ENCODE measurements at regions not wholly inside any gene's neighbourhood (a gene's known extent, or its start where the extent isn't known, plus 50 kb on each side); places are given as distances from the start of the nearest gene placed in this dataset.

- 25% methylated on average over 2 of the region's 2 CpGs for WGBS
- DNase-seq (ENCODE audit: low spot score), result no peak
Measured at GRCh38 chr6:94177429-94177828, 758.1 kb upstream of the EPHA7 start.

More at GRCh38 chr6:94177429-94177828, 758.1 kb upstream of the EPHA7 start:
- Histone ChIP-seq H3K4me1 (ENCODE audit: control insufficient read depth in 4 of 4, insufficient read depth in 4 of 4, low read length in 3 of 4) (no peaks in the 10 kb centered on the region), H3K9me3 (ENCODE audit: control insufficient read depth in 4 of 4, low read length in 3 of 4) (no peaks in the 10 kb centered on the region), H3K9ac (ENCODE audit: low read depth in 1 of 2, low read length in 2 of 2) (no peak overlapping the region), H3K27me3 (ENCODE audit: control insufficient read depth in 4 of 4, insufficient read depth in 4 of 4, low read length in 3 of 4) (peaks cover 0 to 2% (median 0%) of the 10 kb centered on the region in 4 donors), H3K4me3 (ENCODE audit: low read depth in 1 of 3, low read length in 3 of 3) (no peak overlapping the region), H3K27ac (ENCODE audit: low read depth in 1 of 2, low read length in 2 of 2) (no peak overlapping the region), H3K36me3 (ENCODE audit: control insufficient read depth in 4 of 4, insufficient read depth in 3 of 4, low read depth in 1 of 4, low read length in 3 of 4) (no peaks in the 10 kb centered on the region)
- TF ChIP-seq ATF3 (IDR thresholded peaks at IDR 0.05), result no peak
- no peak for TF ChIP-seq ZBTB33 (IDR thresholded peaks at IDR 0.05)
- TF ChIP-seq SP1 (IDR thresholded peaks at IDR 0.05), result no peak
- no peak for TF ChIP-seq FOXA1 (IDR thresholded peaks at IDR 0.05)
- TF ChIP-seq YY1 (IDR thresholded peaks at IDR 0.05), result no peak
- TF ChIP-seq MAX (IDR thresholded peaks at IDR 0.05), result no peak
- no peak for TF ChIP-seq HNF4A (conservative IDR thresholded peaks at IDR 0.05)
- no peak for TF ChIP-seq RXRA (IDR thresholded peaks at IDR 0.05)
- TF ChIP-seq EGR1 (IDR thresholded peaks at IDR 0.05; ENCODE audit: low read depth in 2 of 2), result no peak
- TF ChIP-seq FOXA2 (IDR thresholded peaks at IDR 0.05), result no peak
- TF ChIP-seq CTCF (IDR thresholded peaks at IDR 0.05; ENCODE audit: low read depth, low read length, missing input control), result no peak
- no peak for TF ChIP-seq GABPA (IDR thresholded peaks at IDR 0.05 in 1 of 2, conservative IDR thresholded peaks at IDR 0.05 in 1 of 2)
- no peak for TF ChIP-seq JUND (IDR thresholded peaks at IDR 0.05)
- TF ChIP-seq TAF1 (conservative IDR thresholded peaks at IDR 0.05), result no peak
- no peak for TF ChIP-seq HNF4G (IDR thresholded peaks at IDR 0.05)
- TF ChIP-seq REST (IDR thresholded peaks at IDR 0.05), result no peak
- no peak for TF ChIP-seq NR2F2 (IDR thresholded peaks at IDR 0.05)
- TF ChIP-seq RAD21 (IDR thresholded peaks at IDR 0.05), result no peak
